Calu3 (cell line): ENCODE measurements at regions not wholly inside any gene's neighbourhood (a gene's known extent, or its start where the extent isn't known, plus 50 kb on each side); places are given as distances from the start of the nearest gene placed in this dataset.

Source experiments
- BruUV-seq: library from RNA; stranded (reverse); fragments of 400-500 nt; replicated peaks from 2 replicates; lab custom pipeline; 2021; lab: Mats Ljungman, UMichigan
- CTCF ChIA-PET: fragments of 300-600 bp; sonication (Branson Sonifier 250); formaldehyde crosslinking; loops from one replicate; lab custom pipeline; 2022; ENCODE audit warnings: antibody characterized with exemption; lab: Charles Lee
- DNase-seq: peaks from one replicate; pipeline ENCODE4 v3.0.0; 2022
- H3K27ac Mint-ChIP-seq: one replicate; pipeline ENCODE4 v1.8.0; 2022; ENCODE audit warnings: mixed read lengths; ENCODE audit not compliant: unreplicated experiment
- H3K27me3 Mint-ChIP-seq: one replicate; pipeline ENCODE4 v1.8.0; 2022; ENCODE audit warnings: mixed read lengths; ENCODE audit not compliant: unreplicated experiment
- H3K36me3 Mint-ChIP-seq: one replicate; pipeline ENCODE4 v1.8.0; 2022; ENCODE audit warnings: mild to moderate bottlenecking, moderate library complexity, mixed read lengths; ENCODE audit not compliant: insufficient read depth, unreplicated experiment
- H3K4me1 Mint-ChIP-seq: one replicate; pipeline ENCODE4 v1.8.0; 2022; ENCODE audit warnings: mild to moderate bottlenecking, low read depth, mixed read lengths; ENCODE audit not compliant: unreplicated experiment
- H3K4me3 Mint-ChIP-seq: one replicate; pipeline ENCODE4 v1.8.0; 2022; ENCODE audit warnings: mild to moderate bottlenecking, low read depth, moderate library complexity, mixed read lengths; ENCODE audit not compliant: unreplicated experiment
- H3K9me3 Mint-ChIP-seq: one replicate; pipeline ENCODE4 v1.8.0; 2022; ENCODE audit warnings: low read depth, mixed read lengths; ENCODE audit not compliant: unreplicated experiment
- CTCF ChIP-seq: fragments of 200-600 bp; IDR thresholded peaks from one replicate; pipeline ENCODE4 v1.8.0; 2022; ENCODE audit warnings: antibody characterized with exemption; ENCODE audit not compliant: unreplicated experiment
- intact Hi-C: fragments of 100-400 bp; cut with micrococcal nuclease; formaldehyde crosslinking; loops from one replicate; pipeline ENCODE4 v1.10.0; 2022; ENCODE audit not compliant: unreplicated experiment

- Mint-ChIP-seq H3K27ac (no peak overlapping the region), H3K27me3 (no peaks in the 10 kb centered on the region), H3K4me1 (no peaks in the 10 kb centered on the region), H3K36me3 (no peaks in the 10 kb centered on the region), H3K4me3 (no peak overlapping the region), H3K9me3 (no peaks in the 10 kb centered on the region)
- BruUV-seq, result no TSS peak
- no peak for TF ChIP-seq CTCF
- intact Hi-C loops, result no loop called here
- CTCF ChIA-PET, result no interaction called here
- no peak for DNase-seq
These were observed 159.1 kb downstream of the TFAP2B start for GRCh38 chr6:50977796-50978195.

DNA sequence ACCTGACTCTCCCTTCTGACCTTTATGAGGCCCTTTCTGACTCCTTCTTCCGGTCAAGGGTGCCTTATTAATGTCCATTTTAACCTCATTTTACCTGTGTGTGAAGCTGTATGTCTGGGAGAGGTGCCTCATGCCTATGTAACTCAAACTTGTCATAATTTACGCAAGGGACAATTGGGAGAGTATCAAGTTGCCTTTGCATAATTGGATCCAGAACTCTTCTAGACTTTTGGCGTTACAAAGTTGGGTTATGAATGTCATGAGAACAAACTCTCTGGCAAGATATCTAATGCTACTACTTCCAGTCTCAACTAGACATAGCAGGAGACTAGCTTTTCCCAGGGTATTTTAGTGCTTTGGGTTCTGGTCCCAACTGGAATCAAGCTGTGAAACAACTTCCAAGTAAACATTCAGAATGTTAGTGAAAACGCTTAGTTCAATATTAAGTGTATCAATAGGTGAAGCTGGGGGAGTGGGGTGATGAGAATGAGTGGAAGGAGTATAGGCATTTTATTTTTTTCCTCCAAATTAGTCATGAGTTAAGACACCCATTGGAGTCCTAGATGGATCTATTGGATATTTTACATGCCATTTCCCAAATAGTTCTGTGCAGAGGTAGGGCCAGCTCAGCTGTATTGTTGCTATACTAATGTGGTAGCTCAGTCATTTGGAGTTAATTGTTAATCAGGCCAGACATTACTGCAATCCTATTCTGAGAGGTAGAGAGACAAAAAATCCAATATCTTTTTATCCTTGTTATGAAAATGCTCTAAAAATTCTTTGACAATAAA is 159.9 kb downstream of the TFAP2B start:
- Mint-ChIP-seq H3K27me3 (no peaks in the 10 kb centered on the region), H3K4me3 (no peak overlapping the region), H3K4me1 (no peaks in the 10 kb centered on the region), H3K36me3 (no peaks in the 10 kb centered on the region), H3K9me3 (no peaks in the 10 kb centered on the region), H3K27ac (no peak overlapping the region)
- no peak for DNase-seq
- CTCF ChIA-PET, result no interaction called here
- TF ChIP-seq CTCF, result no peak
- intact Hi-C loops, result no loop called here
- no TSS peak for BruUV-seq

GRCh38 chr6:50979171-50979525 is 160.5 kb downstream of the TFAP2B start:
- Mint-ChIP-seq H3K27me3 (no peaks in the 10 kb centered on the region), H3K36me3 (no peaks in the 10 kb centered on the region), H3K4me3 (no peak overlapping the region), H3K27ac (no peak overlapping the region), H3K4me1 (no peaks in the 10 kb centered on the region), H3K9me3 (no peaks in the 10 kb centered on the region)
- CTCF ChIA-PET, result no interaction called here
- no peak for TF ChIP-seq CTCF
- BruUV-seq, result no TSS peak
- intact Hi-C loops, result no loop called here
- no peak for DNase-seq

- H3K9me3 Mint-ChIP-seq, result peaks cover 2% of the 10 kb centered on the region
- no peaks in the 10 kb centered on the region for H3K36me3 Mint-ChIP-seq
- BruUV-seq, result no TSS peak
- no peaks in the 10 kb centered on the region for H3K4me1 Mint-ChIP-seq
- no peak overlapping the region for H3K4me3 Mint-ChIP-seq
- no peak for DNase-seq
- H3K27me3 Mint-ChIP-seq, result no peaks in the 10 kb centered on the region
- no peak for TF ChIP-seq CTCF
- no peak overlapping the region for H3K27ac Mint-ChIP-seq
- intact Hi-C loops, result no loop called here
- CTCF ChIA-PET, result no interaction called here
These were observed 165.5 kb downstream of the TFAP2B start for GRCh38 chr6:50984135-50984534.
